ENCODE measurements at regions not wholly inside any gene's neighbourhood (a gene's known extent, or its start where the extent isn't known, plus 50 kb on each side); places are given as distances from the start of the nearest gene placed in this dataset.

GRCh38 chr5:24397601-24398000 is 247.2 kb downstream of the CDH10 start:
- Mint-ChIP-seq H3K4me3 (ENCODE audit: unreplicated experiment) (no peak overlapping the region), H3K27me3 (ENCODE audit: insufficient read depth, unreplicated experiment) (no peaks in the 10 kb centered on the region), H3K9me3 (ENCODE audit: unreplicated experiment) (peaks cover 25% of the 10 kb centered on the region), H3K27ac (ENCODE audit: unreplicated experiment) (no peak overlapping the region), H3K4me1 (ENCODE audit: low read depth, unreplicated experiment) (no peaks in the 10 kb centered on the region), H3K36me3 (ENCODE audit: insufficient read depth, unreplicated experiment) (no peaks in the 10 kb centered on the region)
- Histone ChIP-seq H3K4me3 (ENCODE audit: low read depth, low read length) (no peak overlapping the region), H3K27me3 (replicated peaks; ENCODE audit: control insufficient read depth, insufficient read depth, low read length) (no peaks in the 10 kb centered on the region), H3K4me1 (no peaks in the 10 kb centered on the region), H3K9me3 (no peaks in the 10 kb centered on the region), H3K36me3 (ENCODE audit: control insufficient read depth, insufficient read depth, low read length) (no peaks in the 10 kb centered on the region)
- CTCF ChIA-PET = no interaction called here
- no peak for TF ChIP-seq CTCF (IDR thresholded peaks at IDR 0.05; ENCODE audit: insufficient read depth in 1 of 2, low read depth in 1 of 2, low read length in 1 of 2, severe bottlenecking in 1 of 2, unreplicated experiment in 1 of 2)
- intact Hi-C loops (cut with micrococcal nuclease; ENCODE audit: unreplicated experiment) = no loop called here
- peak in 1 of 2 experiments; percentile 41 for DNase-seq
- BruUV-seq (replicated peaks) = no TSS peak
- POLR2A ChIA-PET = no interaction called here

GRCh38 chr5:24401773-24402172 is 243.0 kb downstream of the CDH10 start:
- no TSS peak for BruUV-seq (replicated peaks)
- Mint-ChIP-seq H3K27ac (ENCODE audit: unreplicated experiment) (no peak overlapping the region), H3K4me3 (ENCODE audit: unreplicated experiment) (no peak overlapping the region), H3K27me3 (ENCODE audit: insufficient read depth, unreplicated experiment) (no peaks in the 10 kb centered on the region), H3K9me3 (ENCODE audit: unreplicated experiment) (peaks cover 23% of the 10 kb centered on the region), H3K4me1 (ENCODE audit: low read depth, unreplicated experiment) (no peaks in the 10 kb centered on the region), H3K36me3 (ENCODE audit: insufficient read depth, unreplicated experiment) (no peaks in the 10 kb centered on the region)
- intact Hi-C loops (cut with micrococcal nuclease; ENCODE audit: unreplicated experiment) = no loop called here
- POLR2A ChIA-PET = no interaction called here
- Histone ChIP-seq H3K4me3 (ENCODE audit: low read depth, low read length) (no peak overlapping the region), H3K27me3 (replicated peaks; ENCODE audit: control insufficient read depth, insufficient read depth, low read length) (no peaks in the 10 kb centered on the region), H3K9me3 (no peaks in the 10 kb centered on the region), H3K36me3 (ENCODE audit: control insufficient read depth, insufficient read depth, low read length) (no peaks in the 10 kb centered on the region), H3K4me1 (no peaks in the 10 kb centered on the region)
- no peak for TF ChIP-seq CTCF (IDR thresholded peaks at IDR 0.05; ENCODE audit: insufficient read depth in 1 of 2, low read depth in 1 of 2, low read length in 1 of 2, severe bottlenecking in 1 of 2, unreplicated experiment in 1 of 2)
- CTCF ChIA-PET = no interaction called here
- no peak for DNase-seq

GRCh38 chr5:24407466-24407865 is 237.3 kb downstream of the CDH10 start:
- no peaks in the 10 kb centered on the region for H3K27me3 Mint-ChIP-seq (ENCODE audit: insufficient read depth, unreplicated experiment)
- no peaks in the 10 kb centered on the region for H3K4me1 ChIP-seq
- no peak for DNase-seq
- BruUV-seq (replicated peaks) = no TSS peak
- no peaks in the 10 kb centered on the region for H3K27me3 ChIP-seq (replicated peaks; ENCODE audit: control insufficient read depth, insufficient read depth, low read length)
- H3K9me3 Mint-ChIP-seq (ENCODE audit: unreplicated experiment) = no peaks in the 10 kb centered on the region
- H3K4me3 Mint-ChIP-seq (ENCODE audit: unreplicated experiment) = no peak overlapping the region
- intact Hi-C loops (cut with micrococcal nuclease; ENCODE audit: unreplicated experiment) = no loop called here
- H3K9me3 ChIP-seq = no peaks in the 10 kb centered on the region
- ChIA-PET POLR2A (no interaction called here), CTCF (no interaction called here)
- H3K4me3 ChIP-seq (ENCODE audit: low read depth, low read length) = no peak overlapping the region
- TF ChIP-seq CTCF (IDR thresholded peaks at IDR 0.05; ENCODE audit: insufficient read depth in 1 of 2, low read depth in 1 of 2, low read length in 1 of 2, severe bottlenecking in 1 of 2, unreplicated experiment in 1 of 2) = no peak
- no peaks in the 10 kb centered on the region for H3K36me3 Mint-ChIP-seq (ENCODE audit: insufficient read depth, unreplicated experiment)
- no peaks in the 10 kb centered on the region for H3K4me1 Mint-ChIP-seq (ENCODE audit: low read depth, unreplicated experiment)
- no peaks in the 10 kb centered on the region for H3K36me3 ChIP-seq (ENCODE audit: control insufficient read depth, insufficient read depth, low read length)
- no peak overlapping the region for H3K27ac Mint-ChIP-seq (ENCODE audit: unreplicated experiment)

Measured in Caco-2 (cell line).